H1 (cell line): ENCODE measurements at regions not wholly inside any gene's neighbourhood (a gene's known extent, or its start where the extent isn't known, plus 50 kb on each side); places are given as distances from the start of the nearest gene placed in this dataset.

ENCODE experiments used
- CTBP2 ChIP-seq: IDR thresholded peaks from 2 replicates; pipeline ENCODE4 v1.7.0; 2011; ENCODE audit warnings: borderline replicate concordance, mild to moderate bottlenecking, moderate library complexity, mixed read lengths, low read length; ENCODE audit not compliant: insufficient read depth, insufficient read length

DNA sequence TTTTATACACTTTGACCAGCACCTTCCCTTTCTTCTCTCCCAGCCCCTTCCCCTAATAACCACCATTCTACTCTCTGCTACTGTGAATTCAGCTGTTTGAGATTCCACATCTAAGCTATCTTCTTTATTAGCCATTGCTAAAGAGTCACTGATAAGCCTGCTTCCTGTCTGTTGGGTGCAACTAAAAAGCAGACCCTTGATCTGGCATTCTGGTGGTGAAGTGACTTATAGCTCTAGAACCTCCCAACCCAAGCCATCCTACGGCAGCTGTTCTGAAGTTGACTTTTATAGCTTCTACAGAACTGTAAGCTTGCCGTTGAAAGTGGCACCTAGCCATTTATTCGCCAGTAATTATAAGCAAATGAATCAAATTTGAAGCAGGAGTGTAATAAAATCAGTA is 105.6 kb downstream of the AHR start (continued):
- no peak for TF ChIP-seq CTBP2
